Muscle of arm (tissue), 1 donor: ENCODE measurements at regions not wholly inside any gene's neighbourhood (a gene's known extent, or its start where the extent isn't known, plus 50 kb on each side); places are given as distances from the start of the nearest gene placed in this dataset.

Experiments used
- DNase-seq: peaks from one replicate; pipeline ENCODE4 v3.0.0-alpha.2; 2013

DNA sequence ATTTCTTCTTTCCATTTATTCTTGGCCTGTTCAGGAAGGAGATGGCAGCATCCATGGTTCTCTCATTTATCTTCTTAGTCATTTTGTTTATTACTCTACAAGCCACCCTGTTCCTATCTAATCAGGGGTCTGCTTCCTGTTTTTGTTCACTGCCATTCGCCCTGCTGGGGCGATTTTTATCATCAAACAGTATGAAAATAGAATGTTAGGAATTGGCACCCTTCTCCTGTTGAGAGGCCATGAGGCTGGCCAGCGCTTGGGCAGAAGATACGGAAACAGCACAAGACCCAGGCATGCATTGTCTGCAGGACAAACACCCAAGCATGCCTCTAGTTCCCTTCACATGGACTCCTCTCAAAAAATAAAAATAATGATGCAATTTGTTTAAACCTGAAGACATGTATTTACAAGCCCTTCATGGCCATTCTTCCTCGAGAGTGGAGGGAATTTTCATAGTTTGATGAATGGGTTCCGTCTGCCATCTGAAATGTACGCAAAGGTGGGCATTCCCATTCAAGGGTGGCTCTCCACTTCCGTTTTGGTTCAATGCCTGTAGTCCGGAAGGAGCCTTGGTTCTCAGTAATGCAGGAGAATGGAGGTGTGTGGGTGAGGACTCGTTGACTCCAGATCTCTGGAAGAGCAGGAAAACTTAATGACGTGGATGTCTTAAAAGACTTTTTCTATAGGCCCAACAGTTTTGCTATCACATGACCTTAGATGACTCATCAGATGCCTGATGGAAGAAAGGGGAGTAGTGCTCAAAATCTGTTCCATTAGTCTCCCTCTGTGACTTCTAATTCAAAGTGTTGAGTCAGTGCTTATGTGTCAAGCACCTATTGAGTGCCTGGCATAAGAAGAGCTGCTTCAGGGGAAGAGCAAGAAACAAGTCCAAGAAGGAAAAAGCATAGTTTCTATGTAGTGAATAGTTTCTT is 252.4 kb upstream of the TBX3 start:
- no peak for DNase-seq

DNA sequence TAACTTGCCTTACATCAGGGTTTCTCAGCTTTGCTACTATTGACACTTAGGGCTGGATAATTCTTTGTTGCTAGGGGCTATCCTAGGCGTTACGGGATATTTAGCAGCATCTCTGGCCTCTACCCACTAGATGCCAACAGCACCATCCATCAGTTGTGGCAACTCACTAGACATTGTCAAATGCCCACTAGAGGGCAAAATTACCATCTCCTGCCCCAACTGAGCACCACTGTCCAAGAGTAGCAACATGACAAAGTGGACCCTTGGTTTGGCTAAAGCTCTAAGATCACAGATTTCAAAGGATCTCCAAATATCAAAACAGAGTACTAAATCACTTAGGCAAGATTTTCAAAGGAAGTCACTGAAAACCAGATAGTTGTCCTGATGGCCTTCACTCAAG is 251.7 kb upstream of the TBX3 start:
- no peak for DNase-seq

DNA sequence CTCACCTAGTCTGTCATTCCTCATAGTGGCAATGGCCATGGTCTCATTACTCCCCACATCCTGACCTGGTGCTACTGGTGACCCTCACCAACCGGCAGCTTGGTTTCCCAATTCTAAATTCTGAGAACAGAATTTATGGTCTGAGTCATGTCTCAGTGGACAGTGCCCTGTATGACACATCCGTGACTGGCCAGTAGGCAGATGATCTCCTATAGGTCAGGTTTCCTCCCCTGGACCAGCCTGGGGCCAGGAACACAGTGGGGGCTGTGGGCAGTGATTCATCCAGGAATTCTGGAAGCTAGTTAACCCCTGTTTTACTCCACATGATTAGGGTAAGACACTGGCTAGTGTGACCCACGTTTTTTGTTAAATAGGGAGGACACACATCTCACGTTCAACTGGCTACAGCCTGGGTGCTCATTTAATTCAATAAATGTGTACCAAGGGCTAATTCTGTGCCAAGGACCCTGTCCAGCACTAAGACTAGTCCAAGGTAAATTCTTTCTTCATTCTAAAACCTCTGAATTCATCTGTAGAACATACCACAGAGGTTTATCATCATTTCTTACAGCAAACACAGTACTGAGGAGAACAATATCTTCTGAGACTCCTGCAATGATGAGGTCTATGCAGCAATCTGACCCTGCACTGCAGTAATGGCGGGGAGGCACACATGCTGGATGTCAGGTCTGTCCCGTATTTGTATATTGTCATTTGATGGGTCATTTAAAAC is 249.6 kb upstream of the TBX3 start:
- no peak for DNase-seq

DNA sequence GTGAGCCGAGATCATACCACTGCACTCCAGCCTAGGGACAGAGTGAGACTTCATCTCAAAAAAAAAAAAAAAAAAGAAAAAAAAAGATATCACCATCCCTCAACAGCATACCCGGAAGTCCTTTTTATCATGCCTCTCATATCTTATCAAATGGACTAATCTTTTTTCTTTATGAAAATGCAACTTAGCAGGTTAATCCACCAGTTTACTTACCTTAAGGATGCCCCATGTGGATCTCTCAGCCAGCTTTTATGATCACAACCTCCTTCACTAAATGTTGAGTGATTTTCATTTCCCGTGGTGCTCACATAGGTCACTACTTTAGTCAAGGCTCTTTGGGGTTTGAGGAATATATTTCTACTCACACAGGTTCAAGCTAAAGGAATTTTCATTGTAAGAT is 248.8 kb upstream of the TBX3 start:
- DNase-seq: no peak

DNA sequence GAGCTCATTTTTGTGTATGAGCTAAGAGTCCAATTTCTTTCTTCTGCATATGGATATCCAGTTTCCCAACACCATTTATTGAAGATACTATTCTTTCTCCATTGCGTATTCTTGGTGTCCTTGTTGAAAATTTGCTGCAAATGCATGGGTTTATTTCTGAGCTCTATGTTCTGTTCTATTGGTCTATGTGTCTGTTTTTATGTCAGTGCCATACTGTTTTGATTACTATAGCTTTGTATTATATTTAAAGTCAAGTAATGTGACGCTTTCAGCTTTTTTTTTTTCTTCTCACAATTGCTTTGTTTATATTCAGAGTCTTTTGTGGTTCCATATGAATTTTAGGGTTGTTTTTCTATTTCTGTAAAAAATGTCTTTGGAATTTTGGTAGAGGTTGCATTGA is 247.1 kb upstream of the TBX3 start:
- no peak for DNase-seq

DNA sequence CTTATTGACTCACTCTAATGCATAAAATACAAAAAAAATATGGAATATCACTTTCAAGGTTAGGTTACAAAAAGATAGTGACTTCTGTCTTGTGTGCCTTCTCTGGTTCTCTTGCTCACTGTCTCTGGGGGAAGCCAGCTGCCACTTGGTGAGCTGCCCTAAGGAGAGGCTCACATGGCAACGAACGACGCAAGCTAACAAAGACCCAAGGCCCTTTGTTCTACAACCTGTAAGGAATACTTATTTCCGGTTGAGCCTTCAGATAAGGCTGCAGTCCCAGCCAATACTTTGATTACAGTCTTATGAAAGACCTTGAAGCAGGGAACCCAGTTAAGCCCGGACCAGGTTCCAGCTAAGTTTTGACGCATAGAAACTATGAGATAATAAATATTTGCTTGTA is 242.4 kb upstream of the TBX3 start:
- DNase-seq: no peak

DNA sequence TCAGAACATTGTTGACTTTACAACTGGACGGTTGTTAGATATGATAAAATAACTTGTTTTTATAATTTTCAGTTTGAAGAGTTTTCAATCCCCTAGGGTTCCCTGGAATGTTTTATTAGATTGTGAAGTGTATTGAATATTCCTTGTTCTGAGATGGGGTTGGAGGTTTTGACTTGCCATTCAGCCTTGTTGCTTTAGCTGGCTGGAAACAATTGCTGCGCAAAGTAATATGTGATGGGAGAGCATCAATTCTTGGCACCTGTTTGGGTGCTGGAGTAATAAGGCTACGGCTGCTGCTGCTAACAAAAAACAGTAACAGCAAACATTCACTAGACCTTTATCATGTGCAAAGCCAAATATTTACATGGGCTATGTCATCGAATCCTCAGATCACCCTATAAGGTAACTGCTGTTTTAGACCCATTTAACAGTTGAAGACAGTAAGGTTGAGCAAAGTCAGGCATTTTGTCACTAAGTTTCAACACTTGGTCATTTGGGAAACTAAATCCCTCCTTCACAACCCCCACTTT is 241.0 kb upstream of the TBX3 start:
- peak; percentile 29 for DNase-seq

DNA sequence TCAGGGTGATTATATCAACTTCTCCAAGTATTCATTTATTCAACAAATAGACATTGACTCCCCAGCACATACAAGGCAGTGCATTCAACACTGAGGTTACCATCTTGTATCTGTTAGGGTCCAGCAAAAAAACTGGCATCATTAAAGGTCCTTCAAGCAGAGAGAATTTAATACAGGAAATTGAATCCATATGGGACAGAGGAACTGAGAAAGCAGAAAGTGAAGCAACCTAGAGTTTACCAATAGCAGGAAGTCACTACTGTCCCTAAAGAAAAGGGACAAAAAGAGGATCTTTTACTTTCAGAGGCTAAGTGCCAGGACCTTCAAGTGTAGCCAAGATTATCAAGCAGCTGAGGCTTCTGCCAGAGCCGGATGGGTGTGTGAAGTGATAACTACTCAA is 237.8 kb upstream of the TBX3 start:
- DNase-seq: peak; percentile 26

DNA sequence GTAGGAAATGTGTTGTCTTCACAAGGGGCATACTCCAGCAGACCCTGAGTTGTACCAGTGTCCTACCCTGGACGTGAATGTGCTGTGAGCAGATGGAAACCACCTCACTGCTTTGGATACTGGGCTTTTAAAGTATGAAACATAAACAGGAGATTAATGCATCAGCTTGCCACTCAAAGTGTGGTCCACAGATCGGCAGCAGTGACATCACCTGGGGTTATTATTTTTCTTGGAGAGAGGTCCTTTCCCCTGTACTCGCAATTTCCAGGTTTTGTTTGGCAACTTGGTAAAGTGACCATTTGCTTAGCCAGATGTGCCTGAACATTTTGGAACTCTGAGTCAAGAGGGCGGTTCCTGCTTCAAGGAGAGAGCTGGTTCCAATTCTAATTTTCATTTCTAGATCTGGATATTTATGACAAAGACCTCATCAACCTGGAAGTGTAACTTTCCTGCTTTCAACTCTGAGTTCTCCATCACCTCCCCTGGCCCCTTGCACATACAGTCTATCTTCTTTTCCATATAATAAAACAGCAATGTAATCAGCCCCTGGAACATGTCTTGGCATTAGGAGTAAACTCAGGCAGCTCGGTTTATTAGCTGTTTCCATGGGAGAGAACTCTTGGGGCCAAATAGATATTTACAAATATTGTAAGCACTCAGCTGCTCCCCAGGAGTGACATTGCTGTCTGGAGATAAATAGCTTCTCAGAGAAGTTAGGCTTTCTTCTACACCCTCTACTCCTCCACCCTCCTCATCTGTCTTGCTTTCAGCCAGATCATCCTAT is 237.0 kb upstream of the TBX3 start:
- DNase-seq: peak; percentile 57

DNA sequence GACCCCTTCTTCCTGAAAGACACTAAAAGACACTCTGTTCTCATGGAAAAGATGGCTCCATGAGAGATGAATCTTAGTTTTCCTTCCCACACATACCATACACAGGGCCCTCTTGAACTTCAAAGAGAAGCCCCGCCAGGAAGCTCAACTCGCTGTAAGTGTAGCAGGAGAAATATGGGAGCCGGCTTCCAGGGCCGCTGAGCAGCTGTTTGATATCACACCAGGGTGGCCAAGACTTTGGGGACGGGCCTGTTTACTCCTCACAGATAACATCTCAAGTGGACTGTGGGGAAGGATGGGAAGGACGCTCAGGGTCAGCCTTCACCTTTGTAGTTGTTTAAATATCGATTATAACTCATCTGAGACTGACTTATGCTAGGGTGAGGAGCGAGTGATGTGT is 235.5 kb upstream of the TBX3 start:
- no peak for DNase-seq

DNA sequence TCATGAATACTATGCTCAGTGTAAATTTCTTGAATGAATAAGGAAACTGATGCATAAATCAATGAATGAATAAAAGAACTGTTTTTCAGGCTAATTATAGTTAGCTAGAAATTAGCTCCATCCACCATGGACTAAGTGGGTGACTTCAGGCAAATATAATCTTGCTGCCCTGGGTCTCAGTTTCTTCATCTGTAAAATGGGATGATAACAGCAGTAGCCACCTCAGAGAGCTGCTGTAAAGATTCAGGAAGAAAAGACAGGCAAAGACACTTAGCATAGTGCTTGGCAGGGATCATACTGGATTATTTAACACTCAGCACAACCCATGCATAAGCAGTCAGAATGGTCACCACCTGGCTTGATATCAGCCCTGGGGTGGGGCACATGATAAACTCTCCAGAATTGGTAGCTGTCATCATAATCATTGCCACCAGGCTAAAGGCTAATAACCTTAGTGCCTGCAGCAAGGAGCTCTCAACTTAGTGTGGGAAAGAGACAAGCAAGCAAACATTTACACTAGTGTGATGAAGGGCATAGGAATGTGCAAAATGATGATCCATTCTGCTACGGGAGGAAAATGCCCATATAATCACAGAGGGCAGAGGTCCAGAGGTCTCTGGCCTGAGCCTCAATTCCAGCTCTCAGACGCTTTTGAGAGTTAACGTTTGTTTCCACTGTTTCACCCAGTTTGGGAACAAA is 234.7 kb upstream of the TBX3 start:
- no peak for DNase-seq

DNA sequence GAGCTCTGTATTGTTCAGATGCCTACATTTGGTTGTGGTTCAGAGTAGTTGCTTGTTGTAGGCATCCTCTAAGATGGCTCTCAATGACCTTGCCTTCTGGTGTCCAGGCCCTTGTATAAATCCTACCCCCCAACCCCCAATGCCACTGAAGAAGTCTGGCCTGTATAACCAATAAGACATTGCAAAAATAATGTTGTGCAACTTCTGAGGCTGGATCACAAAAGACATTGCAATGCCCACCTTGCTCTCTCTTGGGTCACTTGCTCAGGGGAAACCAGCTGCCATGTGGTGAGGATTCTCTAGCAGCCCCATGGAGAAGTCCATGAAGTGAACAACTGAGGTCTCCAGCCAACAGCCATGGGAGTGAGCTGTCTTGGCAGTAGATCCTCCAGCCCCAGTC is 234.0 kb upstream of the TBX3 start:
- DNase-seq: no peak

DNA sequence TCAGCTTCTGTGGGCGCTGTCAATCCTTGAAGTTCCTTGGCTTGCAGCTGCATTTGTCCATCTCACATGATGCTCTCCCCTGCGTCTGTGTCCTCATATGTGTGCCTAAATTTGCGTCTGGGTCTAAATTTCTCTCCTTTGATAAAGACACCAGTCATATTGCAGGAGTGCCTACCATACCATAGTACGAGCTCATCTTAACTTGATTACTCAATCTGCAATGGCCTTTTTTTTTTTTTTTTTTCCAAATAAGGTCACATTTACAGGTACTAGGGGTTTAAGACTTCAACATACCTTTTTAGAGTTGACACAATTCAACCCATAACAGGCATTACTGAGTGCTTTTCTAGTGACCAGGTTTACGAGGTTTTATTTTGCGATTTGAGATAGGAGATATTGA is 233.3 kb upstream of the TBX3 start:
- DNase-seq: no peak

DNA sequence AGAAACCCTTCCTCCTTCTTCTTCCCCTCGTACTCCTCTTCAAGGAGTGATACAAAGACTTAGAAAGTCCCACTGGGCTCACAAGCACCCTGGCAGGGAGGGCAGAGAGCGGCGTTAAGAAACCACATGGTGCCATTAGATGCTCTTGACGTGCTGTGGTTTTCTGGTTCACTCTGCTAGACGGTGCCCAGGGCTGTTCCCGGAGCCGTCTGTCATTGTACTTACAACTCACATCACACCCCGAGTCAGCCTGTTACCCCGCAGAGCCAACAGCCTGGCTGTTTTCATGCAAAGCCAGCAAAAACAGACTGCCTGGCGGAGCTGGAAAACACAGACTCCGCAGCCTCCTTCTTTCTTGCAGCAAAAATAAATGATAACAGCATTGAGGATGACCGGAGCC is 232.6 kb upstream of the TBX3 start:
- DNase-seq: no peak

DNA sequence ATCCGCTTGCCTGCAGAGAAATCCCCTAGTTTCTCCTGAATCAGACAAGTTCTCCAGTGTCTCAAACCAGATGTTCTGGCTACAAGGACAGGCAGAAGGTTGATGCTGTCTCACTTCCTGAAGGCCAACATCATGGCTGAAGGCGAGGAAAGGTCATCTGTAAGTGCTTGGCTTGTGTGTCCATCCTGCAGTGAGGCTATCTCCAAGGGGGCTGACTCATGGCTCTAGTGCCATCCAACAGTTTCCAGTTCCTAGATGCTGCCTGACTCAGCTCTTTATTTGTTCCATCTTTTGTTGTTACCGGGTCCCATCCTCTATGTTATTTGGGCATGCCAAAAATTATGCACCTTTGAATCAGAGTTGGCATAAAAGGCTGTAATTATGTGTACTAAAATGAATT is 232.1 kb upstream of the TBX3 start:
- no peak for DNase-seq

DNA sequence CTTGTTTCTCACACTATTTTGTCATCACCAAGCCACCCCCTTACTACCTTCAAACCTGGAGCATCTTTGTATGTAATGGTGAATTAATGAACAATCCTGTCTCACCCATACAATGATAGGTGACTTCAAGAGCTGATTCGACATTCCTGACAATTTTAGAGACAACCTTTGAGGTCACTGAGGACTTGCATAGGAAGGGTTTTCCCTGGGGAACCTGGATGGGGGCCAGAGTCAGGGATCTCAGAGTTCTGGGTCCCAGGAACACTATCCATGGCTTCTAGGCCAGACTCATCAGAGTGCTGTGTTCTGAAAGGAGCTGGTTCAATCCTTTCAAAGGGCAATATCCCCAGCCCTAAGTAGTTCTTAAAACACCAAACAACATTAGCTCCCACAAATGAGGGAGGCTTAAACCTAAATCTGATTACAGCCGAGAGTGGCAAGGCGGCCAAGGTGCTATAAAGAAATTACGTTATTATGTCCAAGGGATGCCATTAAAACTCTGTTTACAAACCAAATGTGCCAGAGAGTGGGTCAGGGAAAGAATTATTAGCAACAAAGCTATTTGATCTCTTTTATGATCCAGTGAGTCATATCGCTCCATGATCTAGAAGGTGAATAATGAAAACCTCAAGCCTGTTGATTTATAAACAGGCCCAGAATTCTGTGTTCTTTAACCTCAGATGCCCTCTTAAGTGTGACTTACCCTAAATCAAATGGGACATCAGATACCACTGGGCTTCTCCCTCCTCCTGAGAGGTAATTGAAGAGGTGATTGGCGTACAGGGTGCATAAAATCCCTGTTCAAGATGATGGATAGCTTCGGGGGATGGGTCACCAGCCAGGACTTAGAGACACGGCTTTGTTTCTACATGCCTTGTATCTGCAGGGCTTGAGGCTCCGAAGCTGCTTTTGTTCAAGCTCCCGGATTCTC is 230.2 kb upstream of the TBX3 start:
- DNase-seq: no peak

DNA sequence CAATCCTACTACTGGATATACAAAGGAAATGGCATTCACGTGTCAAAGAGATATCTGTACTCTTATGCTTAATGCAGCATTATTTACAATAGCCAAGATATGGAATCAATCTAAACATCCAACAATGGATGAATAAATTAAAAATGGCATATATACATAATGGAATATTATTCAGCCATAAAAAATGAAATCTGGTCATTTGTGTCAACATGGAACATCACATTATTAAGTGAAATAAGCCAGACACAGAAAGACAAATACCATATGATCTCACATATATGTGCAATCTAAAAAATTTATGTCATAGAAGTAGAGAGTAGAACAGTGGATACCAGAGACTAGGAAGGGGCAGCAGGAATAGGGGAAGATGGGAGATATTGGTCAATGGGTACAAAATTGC is 228.8 kb upstream of the TBX3 start:
- DNase-seq: no peak

DNA sequence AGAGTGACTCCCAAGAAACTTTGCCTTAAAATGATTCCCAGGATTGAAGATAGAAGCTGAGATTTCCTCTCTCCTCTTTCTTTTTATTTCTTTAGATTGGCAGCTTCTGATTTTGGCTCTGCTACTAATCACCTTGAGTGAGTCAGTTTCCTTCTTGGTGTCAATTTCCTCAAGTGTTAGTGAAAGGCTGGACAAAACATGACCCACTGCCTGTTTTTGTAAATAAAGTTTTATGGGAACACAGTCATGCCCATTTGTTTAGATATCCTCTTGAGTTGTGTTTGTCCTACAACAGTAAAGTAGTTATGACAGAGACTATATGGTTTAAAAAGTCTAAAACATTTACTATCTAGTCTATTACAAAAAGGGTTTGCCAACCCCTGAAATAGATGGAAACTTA is 227.2 kb upstream of the TBX3 start:
- DNase-seq: no peak

DNA sequence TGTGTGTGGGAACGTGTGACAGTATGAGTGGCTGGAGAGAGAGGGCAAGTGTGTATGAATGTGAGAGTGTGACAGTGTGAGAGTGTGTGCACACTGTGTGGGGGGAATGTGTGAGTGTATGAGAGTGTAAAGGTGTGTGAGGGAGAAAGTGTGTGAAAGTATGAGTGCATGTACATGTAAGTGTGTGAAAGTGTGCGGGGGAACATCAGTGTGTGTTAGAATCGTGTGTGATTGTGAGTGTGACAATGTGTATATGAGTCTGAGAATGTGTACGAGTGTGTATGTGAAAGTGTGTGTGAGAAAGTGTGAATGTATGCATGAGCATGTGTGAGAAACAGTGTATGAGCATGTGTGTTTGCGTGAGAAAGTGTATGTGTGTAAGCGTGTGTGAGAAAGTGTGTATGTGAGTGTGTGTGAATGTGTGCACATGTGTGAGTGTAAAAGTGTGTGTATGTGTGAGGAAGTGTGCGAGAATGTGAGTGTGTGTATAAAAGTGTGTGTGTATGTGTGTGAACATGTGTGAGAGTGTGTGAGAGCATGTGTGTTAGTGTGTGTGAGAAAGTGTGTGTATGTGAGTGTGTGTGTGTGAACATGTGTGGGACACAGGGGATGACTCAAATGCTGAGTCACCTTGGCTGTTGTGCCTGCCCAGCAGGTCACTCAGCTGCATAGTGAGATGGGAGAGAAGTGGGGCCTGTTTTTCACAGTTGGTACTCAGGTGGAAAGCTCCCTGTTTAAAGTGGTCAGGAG is 220.5 kb upstream of the TBX3 start:
- DNase-seq: no peak
